ENCODE measurements at regions not wholly inside any gene's neighbourhood (a gene's known extent, or its start where the extent isn't known, plus 50 kb on each side); places are given as distances from the start of the nearest gene placed in this dataset.

DNA sequence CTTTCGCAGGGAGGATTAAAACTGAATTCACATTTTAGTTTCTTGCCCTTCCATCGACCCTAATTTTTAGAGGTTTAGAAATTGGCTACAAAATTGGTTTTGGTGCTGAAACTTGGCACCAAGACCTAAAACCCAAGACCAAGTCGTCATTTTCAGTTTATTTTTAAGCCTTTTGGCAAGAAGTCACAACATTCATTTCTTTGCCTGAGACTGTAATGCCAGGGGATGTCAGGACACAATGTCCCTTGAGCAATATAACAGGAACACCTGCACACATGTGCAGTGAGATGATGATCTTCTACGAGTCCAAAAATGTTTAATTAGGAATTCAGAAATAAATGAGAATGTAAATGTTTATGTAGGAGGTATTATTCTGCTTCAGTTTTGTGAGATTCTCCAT lies 335.4 kb upstream of the ANKRD30A start:
- TF ChIP-seq EP300 (IDR thresholded peaks at IDR 0.05), result no peak
- TF ChIP-seq, protein P1, sequence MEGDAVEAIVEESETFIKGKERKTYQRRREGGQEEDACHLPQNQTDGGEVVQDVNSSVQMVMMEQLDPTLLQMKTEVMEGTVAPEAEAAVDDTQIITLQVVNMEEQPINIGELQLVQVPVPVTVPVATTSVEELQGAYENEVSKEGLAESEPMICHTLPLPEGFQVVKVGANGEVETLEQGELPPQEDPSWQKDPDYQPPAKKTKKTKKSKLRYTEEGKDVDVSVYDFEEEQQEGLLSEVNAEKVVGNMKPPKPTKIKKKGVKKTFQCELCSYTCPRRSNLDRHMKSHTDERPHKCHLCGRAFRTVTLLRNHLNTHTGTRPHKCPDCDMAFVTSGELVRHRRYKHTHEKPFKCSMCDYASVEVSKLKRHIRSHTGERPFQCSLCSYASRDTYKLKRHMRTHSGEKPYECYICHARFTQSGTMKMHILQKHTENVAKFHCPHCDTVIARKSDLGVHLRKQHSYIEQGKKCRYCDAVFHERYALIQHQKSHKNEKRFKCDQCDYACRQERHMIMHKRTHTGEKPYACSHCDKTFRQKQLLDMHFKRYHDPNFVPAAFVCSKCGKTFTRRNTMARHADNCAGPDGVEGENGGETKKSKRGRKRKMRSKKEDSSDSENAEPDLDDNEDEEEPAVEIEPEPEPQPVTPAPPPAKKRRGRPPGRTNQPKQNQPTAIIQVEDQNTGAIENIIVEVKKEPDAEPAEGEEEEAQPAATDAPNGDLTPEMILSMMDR (IDR thresholded peaks at IDR 0.05), result no peak
- TF ChIP-seq POLR2A (IDR thresholded peaks at IDR 0.05), result no peak

Data from upper lobe of left lung (tissue), 4 donors.